Embryonic facial prominence (tissue), 1 donor: ENCODE measurements at regions not wholly inside any gene's neighbourhood (a gene's known extent, or its start where the extent isn't known, plus 50 kb on each side); places are given as distances from the start of the nearest gene placed in this dataset.
"Not testable (repeated sequence)": the region's sequence is repeated elsewhere in the genome, so short reads cannot be mapped to it uniquely, and the experiment has no call there.

ENCODE experiments used
- DNase-seq: peaks from one replicate; pipeline ENCODE4 v3.0.0-alpha.2; 2016; ENCODE audit errors: extremely low spot score

- DNase-seq, result no peak
These were observed 242.7 kb downstream of the MID1IP1 start for GRCh38 chrX:39043838-39044550.

DNA sequence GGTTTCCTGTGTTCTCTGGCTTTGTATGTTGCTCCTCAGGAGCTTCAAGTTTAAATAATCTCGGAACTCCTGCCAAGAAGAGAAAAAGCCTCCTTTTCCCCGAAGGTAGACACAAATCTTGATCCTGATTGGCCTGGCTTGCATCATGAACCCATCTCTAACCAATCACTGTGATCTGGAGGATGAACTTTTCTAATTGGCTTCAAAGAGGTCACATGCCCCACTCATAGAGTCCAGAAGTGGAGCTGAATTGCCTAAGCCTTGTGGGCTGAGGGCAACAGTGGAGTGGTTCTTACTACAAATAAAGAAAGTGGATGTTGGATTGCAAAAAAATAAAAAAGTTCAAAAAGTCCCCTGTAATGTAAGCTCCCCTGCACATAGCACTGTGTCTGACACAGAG lies 245.9 kb downstream of the MID1IP1 start:
- DNase-seq, result no peak

- DNase-seq, result no peak
These were observed 248.7 kb downstream of the MID1IP1 start for GRCh38 chrX:39049975-39050374.

GRCh38 chrX:39050427-39050826 lies 249.2 kb downstream of the MID1IP1 start:
- DNase-seq, result no peak

DNA sequence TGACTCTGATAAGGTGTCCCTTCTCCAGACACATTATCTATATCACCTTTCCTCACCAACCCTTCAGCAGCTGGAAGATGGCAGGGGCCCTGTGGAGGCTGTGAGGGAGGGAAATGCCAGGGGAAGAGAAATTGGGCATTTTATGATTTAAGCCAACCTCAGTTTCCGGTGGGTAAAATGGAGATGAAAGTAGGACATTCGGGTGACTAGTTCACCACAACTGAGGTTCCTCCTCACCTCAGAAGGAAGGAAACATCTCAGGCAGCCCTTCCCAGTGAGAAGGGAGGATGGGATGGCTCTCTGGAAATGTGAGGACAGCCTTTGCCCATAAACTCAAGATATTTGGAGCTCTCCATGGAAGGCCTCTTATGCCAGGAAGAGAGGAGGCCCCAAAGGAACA lies 251.5 kb downstream of the MID1IP1 start:
- no peak for DNase-seq

GRCh38 chrX:39058724-39059123 lies 257.5 kb downstream of the MID1IP1 start:
- no peak for DNase-seq

DNA sequence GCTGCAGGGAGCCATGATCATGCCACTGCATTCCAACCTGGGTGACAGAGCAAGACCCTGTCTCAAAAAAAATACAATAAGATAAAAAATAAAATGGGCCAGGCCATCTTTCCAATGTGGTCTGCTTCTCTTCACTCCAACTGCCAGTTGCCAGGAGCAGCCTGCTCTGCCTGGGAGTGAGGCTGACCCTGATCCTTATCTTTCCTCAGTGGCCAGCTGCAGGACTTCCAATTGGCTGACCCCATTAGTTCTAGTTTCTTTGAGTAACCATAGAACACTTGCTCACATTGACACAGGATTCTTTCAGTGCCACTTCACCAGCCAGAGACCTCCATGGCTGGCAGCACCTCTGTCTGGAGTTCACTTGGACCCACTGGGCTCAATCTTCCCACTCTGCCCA lies 258.6 kb downstream of the MID1IP1 start:
- DNase-seq, result no peak

DNA sequence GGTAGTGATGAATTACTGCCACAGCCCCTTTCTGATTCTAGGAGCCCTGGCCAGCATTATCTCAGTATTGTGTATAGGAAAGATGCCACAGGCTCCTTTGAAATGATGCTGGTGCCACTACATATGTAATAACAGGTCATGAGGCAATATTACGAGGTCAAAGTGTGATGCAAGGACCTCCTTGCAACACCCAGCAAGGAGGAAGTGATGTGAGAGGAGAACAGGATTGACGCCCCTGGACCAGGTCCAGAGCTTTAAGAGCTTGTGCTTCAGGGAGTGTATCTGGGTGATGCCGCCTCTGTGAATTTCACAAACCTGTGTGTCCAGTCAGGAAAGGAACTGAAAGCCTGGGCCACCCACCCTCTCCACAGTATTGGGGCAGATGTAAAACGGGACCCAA lies 261.8 kb downstream of the MID1IP1 start:
- DNase-seq, result no peak

DNA sequence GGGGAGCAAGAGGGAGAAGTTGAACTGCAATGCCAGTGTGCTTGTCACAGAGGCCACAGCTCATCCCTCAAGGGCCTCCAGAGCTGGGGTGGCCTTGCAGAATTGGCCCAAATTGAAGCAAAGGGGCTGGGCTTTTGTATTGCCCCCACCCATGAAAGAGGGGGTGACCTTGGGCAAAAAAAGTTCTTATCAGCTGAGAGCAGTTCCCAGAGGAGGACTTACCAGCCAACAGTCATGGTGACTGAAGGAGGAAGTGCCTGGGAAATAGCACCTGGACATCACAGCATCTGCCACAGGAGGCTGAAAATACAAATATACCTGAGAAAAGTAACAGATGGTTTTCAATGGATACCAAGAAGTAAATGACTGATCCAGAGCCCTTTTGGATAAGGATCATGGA lies 262.4 kb downstream of the MID1IP1 start:
- DNase-seq, result no peak

- no peak for DNase-seq
These were observed 264.0 kb downstream of the MID1IP1 start for GRCh38 chrX:39065051-39065871.

- DNase-seq, result no peak
These were observed 266.6 kb downstream of the MID1IP1 start for GRCh38 chrX:39067866-39068265.

- DNase-seq, result not testable (repeated sequence)
These were observed 267.4 kb downstream of the MID1IP1 start for GRCh38 chrX:39068634-39069033.

DNA sequence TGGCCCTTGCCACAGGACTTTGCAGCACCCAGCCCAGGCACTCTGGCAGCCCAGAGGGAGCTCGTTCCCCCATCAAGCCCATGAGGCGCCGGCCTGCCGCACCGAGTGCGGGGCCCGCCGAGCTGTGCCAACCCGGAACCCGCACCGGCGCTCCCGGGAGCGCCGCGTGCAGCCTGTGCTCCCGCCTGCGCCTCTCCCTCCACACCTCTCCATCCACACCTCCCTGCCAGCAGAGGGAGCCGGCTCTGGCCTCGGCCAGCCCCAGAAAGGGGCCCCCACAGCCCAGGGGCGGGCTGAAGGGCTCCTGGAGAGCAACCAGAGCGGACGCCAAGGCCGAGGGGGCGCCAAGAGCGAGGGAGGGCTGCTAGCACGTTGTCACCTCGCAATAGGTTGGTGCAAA lies 268.8 kb downstream of the MID1IP1 start:
- DNase-seq, result no peak

GRCh38 chrX:39073131-39073530 lies 271.9 kb downstream of the MID1IP1 start:
- no peak for DNase-seq

GRCh38 chrX:39096599-39096998 lies 295.3 kb downstream of the MID1IP1 start:
- no peak for DNase-seq

DNA sequence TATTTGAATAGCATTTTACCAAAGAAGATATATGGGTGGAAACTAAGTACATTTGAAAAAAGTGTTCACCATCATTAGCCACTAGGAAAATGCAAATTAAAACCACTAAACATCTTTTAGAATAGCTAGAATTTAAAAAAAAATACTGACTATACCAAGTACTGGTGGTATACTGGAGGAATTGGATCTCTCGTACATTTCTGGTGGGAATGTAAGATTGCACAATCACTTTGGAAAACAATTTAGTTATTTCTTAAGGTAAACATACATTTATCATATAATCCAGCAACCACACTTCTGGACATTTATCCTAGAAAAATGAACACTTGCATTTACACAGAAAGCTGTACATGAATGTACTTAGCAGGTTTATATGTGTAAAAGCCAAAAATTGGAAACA lies 303.5 kb downstream of the MID1IP1 start:
- no peak for DNase-seq

GRCh38 chrX:39112143-39112542 lies 310.9 kb downstream of the MID1IP1 start:
- no peak for DNase-seq

GRCh38 chrX:39115166-39115565 lies 313.9 kb downstream of the MID1IP1 start:
- no peak for DNase-seq

DNA sequence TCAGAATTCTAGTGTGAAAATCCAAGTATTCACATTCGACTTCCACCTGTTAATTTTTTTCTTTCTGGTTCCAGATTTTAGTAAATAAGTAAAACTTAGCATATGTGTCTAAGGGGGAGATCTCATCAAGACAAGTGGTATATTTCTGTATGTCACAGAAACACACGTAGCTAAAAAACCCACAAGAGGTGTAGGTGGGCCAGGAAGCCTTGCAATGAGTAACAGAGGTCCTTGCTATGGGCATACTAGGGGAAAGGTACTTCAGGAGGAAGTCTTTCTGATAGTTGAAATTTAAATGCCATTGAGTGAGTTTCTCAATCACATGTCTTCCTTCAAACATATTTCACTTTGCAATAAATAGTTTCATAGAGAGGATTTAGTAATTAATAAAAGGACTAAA lies 315.8 kb downstream of the MID1IP1 start:
- DNase-seq, result no peak

DNA sequence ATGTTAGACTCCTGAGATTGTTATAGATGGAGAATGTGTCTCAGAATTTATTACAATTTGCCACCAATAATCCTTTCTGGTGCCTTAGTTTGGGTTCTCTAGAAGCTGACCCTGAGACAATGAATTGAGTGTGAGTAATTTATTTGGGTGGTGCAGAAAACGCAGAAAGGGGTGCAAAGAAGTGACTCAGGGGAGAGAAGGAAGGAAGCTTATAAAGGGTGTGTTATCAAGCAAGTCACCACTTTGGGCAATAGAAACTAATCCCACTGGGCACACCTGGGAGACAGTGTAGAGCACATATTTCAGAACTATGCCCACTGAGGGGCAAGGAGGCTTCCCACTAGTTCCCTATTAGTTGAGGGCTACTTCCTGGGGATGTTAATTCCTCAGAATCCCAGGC lies 320.6 kb downstream of the MID1IP1 start:
- no peak for DNase-seq

DNA sequence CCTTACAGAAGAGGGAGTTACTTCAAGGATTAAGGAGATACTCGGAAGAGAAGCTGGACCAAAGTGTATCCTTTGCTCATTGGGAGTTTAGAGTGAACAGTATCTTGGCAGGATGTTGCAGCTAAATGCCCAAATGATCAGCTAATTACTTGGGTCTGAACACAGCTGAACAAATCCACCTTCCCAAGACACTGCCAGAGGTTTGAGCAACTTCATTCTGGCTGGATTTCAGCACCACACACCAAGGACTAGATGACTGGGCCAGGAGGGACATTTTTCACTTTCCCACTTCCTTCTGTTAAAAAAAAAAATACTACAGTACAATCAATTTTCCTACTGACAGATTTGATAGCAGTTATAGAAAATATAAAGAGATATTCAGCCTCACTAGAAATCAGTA lies 324.6 kb downstream of the MID1IP1 start:
- DNase-seq, result no peak

- no peak for DNase-seq
These were observed 332.7 kb downstream of the MID1IP1 start for GRCh38 chrX:39133971-39134370.

DNA sequence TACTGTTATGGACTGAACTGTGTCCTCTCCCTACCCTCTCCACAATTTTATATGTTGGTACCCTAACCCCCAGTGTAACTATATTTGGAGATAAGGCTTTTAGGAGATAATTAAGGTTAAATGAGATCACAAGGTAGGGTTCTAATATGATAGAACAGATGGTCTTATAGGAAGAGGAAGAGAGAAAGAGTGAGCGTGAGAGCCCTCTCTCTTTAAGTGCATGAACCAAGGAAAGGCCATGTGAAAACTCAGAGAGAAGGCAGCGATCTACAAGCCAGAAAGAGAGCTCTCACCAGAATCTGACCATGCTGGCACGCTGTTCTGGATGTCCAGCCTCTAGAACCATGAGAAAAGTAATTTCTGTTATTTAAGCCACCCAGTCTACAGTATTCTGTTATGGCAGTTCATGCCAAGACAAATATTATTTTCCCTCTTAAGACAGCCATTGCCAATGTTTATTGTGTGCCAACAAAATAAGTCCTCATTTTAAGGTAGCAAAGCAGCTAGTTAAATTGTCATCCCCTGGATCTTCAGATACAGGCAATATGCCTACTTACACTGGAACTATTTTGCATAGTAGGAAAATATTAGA lies 336.2 kb downstream of the MID1IP1 start:
- DNase-seq, result no peak
